NOMO-1 treated with DMSO at 0.1 percent for 48 hours (cell line): ENCODE measurements at regions not wholly inside any gene's neighbourhood (a gene's known extent, or its start where the extent isn't known, plus 50 kb on each side); places are given as distances from the start of the nearest gene placed in this dataset.
"Not testable (repeated sequence)": the region's sequence is repeated elsewhere in the genome, so short reads cannot be mapped to it uniquely, and the experiment has no call there.

ENCODE experiments used
- DNase-seq: peaks from one replicate; lab custom pipeline; 2025; ENCODE audit not compliant: unreplicated experiment; lab: John Stamatoyannopoulos, UW

GRCh38 chr2:85942346-85942957 lies 53.7 kb upstream of the ST3GAL5 start:
- DNase-seq = no peak

- DNase-seq = not testable (repeated sequence)
These were observed 52.7 kb upstream of the ST3GAL5 start for GRCh38 chr2:85941490-85941889.

GRCh38 chr2:85939131-85939530 lies 50.3 kb upstream of the ST3GAL5 start:
- DNase-seq = peak; percentile 11
